ENCODE measurements at regions not wholly inside any gene's neighbourhood (a gene's known extent, or its start where the extent isn't known, plus 50 kb on each side); places are given as distances from the start of the nearest gene placed in this dataset.

GRCh38 chr4:144495944-144496343, 150.0 kb upstream of the HHIP start:
- DNase-seq, result no peak

GRCh38 chr4:144499777-144500176, 146.2 kb upstream of the HHIP start:
- no peak for DNase-seq

GRCh38 chr4:144501231-144501780, 144.7 kb upstream of the HHIP start:
- no peak for DNase-seq

- no peak for DNase-seq
Observed at GRCh38 chr4:144504883-144505282, 141.1 kb upstream of the HHIP start.

- DNase-seq, result no peak
Observed at GRCh38 chr4:144507311-144508101, 138.4 kb upstream of the HHIP start.

GRCh38 chr4:144509088-144510015, 136.6 kb upstream of the HHIP start:
- DNase-seq, result no peak

- DNase-seq, result no peak
Observed at GRCh38 chr4:144514736-144515135, 131.2 kb upstream of the HHIP start.

- DNase-seq, result no peak
Observed at GRCh38 chr4:144518181-144518895, 127.6 kb upstream of the HHIP start.

- no peak for DNase-seq
Observed at GRCh38 chr4:144531841-144532240, 114.1 kb upstream of the HHIP start.

GRCh38 chr4:144547678-144548298, 98.2 kb upstream of the HHIP start:
- DNase-seq, result no peak

GRCh38 chr4:144556636-144557035, 89.3 kb upstream of the HHIP start:
- no peak for DNase-seq

GRCh38 chr4:144557404-144557803, 88.6 kb upstream of the HHIP start:
- no peak for DNase-seq

GRCh38 chr4:144562019-144562705, 83.8 kb upstream of the HHIP start:
- no peak for DNase-seq

GRCh38 chr4:144564358-144564757, 81.6 kb upstream of the HHIP start:
- DNase-seq, result no peak

- no peak for DNase-seq
Observed at GRCh38 chr4:144565527-144566195, 80.3 kb upstream of the HHIP start.

- DNase-seq, result no peak
Observed at GRCh38 chr4:144572660-144573059, 73.3 kb upstream of the HHIP start.

GRCh38 chr4:144574000-144574399, 72.0 kb upstream of the HHIP start:
- no peak for DNase-seq

GRCh38 chr4:144574509-144574908, 71.4 kb upstream of the HHIP start:
- no peak for DNase-seq

- DNase-seq, result no peak
Observed at GRCh38 chr4:144575181-144575580, 70.8 kb upstream of the HHIP start.

GRCh38 chr4:144578681-144579080, 67.3 kb upstream of the HHIP start:
- no peak for DNase-seq

GRCh38 chr4:144579411-144580030, 66.4 kb upstream of the HHIP start:
- DNase-seq, result no peak
